ENCODE measurements at regions not wholly inside any gene's neighbourhood (a gene's known extent, or its start where the extent isn't known, plus 50 kb on each side); places are given as distances from the start of the nearest gene placed in this dataset.

DNA sequence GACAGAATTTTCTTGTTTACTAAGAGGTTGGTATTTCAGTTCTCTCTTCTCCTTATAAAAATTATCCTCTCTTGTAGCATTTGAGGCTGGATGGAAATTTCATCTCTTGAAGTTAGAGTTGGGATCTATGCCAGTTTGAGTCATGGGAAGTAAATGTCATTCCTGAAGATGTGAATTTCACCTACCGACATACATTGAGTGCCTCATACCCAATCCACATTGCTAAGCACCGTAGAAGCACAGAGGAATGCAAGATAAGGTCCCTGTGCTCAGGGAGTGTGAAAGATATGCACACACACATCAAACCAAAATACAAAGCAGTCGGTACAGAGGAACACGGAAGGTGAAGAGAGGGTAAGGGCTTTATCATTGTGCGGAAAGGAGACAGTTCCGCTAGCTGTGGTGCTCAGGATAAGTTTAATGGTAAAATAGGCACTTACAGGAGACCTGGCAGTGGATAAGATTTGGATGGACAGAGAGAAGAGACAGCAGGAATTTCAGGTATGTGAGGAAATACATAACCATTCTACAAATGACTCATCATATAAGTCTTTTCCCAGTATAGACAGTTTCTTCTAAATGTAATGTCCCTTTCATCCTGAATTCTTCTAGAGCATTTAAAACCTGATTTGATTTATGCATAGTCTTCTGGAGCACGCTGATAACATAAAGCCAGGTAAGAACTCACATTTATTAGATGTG, 205.3 kb upstream of the ST6GAL2 start:
- H3K4me1 Mint-ChIP-seq, result no peaks in the 10 kb centered on the region

DNA sequence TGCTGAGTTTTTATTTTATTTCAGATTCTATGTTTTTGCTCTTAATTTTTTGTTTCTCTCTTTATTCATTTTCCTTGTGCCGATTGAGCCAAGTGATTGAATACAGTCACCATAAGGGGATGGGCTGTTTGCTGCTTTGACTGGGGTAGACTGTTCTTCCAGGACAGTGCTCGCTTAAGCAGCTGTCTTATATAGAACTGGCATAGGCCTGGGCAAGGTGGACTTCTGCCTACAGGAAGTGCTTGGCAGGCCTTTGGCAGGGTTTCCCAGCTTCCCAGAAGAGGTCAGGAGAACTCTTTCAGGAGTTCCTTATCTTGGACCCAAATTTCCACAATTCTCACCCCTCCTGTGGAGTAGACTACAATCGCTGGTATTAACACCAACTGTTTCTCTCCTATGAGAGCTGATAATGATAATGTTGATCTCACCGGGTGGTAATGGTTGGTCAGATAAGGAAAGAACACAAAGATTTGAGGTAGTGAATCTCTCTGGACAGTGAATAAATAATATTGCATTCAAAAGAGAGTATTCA, 207.5 kb upstream of the ST6GAL2 start:
- ChIA-PET CTCF (no interaction called here), POLR2A (no interaction called here)
- Mint-ChIP-seq H3K27ac (no peak overlapping the region), H3K4me1 (no peaks in the 10 kb centered on the region), H3K36me3 (no peaks in the 10 kb centered on the region), H3K9me3 (peaks cover 5% of the 10 kb centered on the region), H3K27me3 (ENCODE audit: low read depth) (peaks cover 2% of the 10 kb centered on the region; the same call in 1 of the 2 replicates), H3K4me3 (no peak overlapping the region)
- ATAC-seq, result no peak
- no peak for TF ChIP-seq NFYB (CRISPR knock-in tag; conservative IDR thresholded peaks at IDR 0.05; ENCODE audit: low read depth)
- TF ChIP-seq, protein P1, sequence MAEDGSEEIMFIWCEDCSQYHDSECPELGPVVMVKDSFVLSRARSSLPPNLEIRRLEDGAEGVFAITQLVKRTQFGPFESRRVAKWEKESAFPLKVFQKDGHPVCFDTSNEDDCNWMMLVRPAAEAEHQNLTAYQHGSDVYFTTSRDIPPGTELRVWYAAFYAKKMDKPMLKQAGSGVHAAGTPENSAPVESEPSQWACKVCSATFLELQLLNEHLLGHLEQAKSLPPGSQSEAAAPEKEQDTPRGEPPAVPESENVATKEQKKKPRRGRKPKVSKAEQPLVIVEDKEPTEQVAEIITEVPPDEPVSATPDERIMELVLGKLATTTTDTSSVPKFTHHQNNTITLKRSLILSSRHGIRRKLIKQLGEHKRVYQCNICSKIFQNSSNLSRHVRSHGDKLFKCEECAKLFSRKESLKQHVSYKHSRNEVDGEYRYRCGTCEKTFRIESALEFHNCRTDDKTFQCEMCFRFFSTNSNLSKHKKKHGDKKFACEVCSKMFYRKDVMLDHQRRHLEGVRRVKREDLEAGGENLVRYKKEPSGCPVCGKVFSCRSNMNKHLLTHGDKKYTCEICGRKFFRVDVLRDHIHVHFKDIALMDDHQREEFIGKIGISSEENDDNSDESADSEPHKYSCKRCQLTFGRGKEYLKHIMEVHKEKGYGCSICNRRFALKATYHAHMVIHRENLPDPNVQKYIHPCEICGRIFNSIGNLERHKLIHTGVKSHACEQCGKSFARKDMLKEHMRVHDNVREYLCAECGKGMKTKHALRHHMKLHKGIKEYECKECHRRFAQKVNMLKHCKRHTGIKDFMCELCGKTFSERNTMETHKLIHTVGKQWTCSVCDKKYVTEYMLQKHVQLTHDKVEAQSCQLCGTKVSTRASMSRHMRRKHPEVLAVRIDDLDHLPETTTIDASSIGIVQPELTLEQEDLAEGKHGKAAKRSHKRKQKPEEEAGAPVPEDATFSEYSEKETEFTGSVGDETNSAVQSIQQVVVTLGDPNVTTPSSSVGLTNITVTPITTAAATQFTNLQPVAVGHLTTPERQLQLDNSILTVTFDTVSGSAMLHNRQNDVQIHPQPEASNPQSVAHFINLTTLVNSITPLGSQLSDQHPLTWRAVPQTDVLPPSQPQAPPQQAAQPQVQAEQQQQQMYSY (CRISPR knock-in tag; IDR thresholded peaks at IDR 0.05), result no peak
- no peak for TF ChIP-seq FOXP1 (CRISPR knock-in tag; IDR thresholded peaks at IDR 0.05; ENCODE audit: borderline replicate concordance)
- TF ChIP-seq ZNF121 (CRISPR knock-in tag; IDR thresholded peaks at IDR 0.05), result no peak
- TF ChIP-seq, protein P2, sequence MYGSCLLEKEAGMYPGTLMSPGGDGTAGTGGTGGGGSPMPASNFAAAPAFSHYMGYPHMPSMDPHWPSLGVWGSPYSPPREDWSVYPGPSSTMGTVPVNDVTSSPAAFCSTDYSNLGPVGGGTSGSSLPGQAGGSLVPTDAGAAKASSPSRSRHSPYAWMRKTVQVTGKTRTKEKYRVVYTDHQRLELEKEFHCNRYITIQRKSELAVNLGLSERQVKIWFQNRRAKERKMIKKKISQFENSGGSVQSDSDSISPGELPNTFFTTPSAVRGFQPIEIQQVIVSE (CRISPR knock-in tag; IDR thresholded peaks at IDR 0.05; ENCODE audit: borderline replicate concordance), result no peak
- TF ChIP-seq, protein P3, sequence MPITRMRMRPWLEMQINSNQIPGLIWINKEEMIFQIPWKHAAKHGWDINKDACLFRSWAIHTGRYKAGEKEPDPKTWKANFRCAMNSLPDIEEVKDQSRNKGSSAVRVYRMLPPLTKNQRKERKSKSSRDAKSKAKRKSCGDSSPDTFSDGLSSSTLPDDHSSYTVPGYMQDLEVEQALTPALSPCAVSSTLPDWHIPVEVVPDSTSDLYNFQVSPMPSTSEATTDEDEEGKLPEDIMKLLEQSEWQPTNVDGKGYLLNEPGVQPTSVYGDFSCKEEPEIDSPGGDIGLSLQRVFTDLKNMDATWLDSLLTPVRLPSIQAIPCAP (CRISPR knock-in tag; IDR thresholded peaks at IDR 0.05), result no peak
- TF ChIP-seq, protein P4, sequence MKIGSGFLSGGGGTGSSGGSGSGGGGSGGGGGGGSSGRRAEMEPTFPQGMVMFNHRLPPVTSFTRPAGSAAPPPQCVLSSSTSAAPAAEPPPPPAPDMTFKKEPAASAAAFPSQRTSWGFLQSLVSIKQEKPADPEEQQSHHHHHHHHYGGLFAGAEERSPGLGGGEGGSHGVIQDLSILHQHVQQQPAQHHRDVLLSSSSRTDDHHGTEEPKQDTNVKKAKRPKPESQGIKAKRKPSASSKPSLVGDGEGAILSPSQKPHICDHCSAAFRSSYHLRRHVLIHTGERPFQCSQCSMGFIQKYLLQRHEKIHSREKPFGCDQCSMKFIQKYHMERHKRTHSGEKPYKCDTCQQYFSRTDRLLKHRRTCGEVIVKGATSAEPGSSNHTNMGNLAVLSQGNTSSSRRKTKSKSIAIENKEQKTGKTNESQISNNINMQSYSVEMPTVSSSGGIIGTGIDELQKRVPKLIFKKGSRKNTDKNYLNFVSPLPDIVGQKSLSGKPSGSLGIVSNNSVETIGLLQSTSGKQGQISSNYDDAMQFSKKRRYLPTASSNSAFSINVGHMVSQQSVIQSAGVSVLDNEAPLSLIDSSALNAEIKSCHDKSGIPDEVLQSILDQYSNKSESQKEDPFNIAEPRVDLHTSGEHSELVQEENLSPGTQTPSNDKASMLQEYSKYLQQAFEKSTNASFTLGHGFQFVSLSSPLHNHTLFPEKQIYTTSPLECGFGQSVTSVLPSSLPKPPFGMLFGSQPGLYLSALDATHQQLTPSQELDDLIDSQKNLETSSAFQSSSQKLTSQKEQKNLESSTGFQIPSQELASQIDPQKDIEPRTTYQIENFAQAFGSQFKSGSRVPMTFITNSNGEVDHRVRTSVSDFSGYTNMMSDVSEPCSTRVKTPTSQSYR (CRISPR knock-in tag; IDR thresholded peaks at IDR 0.05), result no peak
- TF ChIP-seq ZNF317 (CRISPR knock-in tag; IDR thresholded peaks at IDR 0.05; ENCODE audit: borderline replicate concordance, low read depth), result no peak
- TF ChIP-seq, protein P5, sequence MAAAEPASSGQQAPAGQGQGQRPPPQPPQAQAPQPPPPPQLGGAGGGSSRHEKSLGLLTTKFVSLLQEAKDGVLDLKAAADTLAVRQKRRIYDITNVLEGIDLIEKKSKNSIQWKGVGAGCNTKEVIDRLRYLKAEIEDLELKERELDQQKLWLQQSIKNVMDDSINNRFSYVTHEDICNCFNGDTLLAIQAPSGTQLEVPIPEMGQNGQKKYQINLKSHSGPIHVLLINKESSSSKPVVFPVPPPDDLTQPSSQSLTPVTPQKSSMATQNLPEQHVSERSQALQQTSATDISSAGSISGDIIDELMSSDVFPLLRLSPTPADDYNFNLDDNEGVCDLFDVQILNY (CRISPR knock-in tag; IDR thresholded peaks at IDR 0.05), result no peak
- no peak for TF ChIP-seq FOXK1 (CRISPR knock-in tag; IDR thresholded peaks at IDR 0.05)
- TF ChIP-seq CREB1 (CRISPR knock-in tag; IDR thresholded peaks at IDR 0.05), result no peak
- TF ChIP-seq IRF2 (CRISPR knock-in tag; IDR thresholded peaks at IDR 0.05; ENCODE audit: borderline replicate concordance, low read depth), result no peak
- TF ChIP-seq, protein P6, sequence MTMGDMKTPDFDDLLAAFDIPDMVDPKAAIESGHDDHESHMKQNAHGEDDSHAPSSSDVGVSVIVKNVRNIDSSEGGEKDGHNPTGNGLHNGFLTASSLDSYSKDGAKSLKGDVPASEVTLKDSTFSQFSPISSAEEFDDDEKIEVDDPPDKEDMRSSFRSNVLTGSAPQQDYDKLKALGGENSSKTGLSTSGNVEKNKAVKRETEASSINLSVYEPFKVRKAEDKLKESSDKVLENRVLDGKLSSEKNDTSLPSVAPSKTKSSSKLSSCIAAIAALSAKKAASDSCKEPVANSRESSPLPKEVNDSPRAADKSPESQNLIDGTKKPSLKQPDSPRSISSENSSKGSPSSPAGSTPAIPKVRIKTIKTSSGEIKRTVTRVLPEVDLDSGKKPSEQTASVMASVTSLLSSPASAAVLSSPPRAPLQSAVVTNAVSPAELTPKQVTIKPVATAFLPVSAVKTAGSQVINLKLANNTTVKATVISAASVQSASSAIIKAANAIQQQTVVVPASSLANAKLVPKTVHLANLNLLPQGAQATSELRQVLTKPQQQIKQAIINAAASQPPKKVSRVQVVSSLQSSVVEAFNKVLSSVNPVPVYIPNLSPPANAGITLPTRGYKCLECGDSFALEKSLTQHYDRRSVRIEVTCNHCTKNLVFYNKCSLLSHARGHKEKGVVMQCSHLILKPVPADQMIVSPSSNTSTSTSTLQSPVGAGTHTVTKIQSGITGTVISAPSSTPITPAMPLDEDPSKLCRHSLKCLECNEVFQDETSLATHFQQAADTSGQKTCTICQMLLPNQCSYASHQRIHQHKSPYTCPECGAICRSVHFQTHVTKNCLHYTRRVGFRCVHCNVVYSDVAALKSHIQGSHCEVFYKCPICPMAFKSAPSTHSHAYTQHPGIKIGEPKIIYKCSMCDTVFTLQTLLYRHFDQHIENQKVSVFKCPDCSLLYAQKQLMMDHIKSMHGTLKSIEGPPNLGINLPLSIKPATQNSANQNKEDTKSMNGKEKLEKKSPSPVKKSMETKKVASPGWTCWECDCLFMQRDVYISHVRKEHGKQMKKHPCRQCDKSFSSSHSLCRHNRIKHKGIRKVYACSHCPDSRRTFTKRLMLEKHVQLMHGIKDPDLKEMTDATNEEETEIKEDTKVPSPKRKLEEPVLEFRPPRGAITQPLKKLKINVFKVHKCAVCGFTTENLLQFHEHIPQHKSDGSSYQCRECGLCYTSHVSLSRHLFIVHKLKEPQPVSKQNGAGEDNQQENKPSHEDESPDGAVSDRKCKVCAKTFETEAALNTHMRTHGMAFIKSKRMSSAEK (CRISPR knock-in tag; IDR thresholded peaks at IDR 0.05; ENCODE audit: borderline replicate concordance), result no peak
- DNase-seq (ENCODE audit: low spot score), result no peak

More for the DNA sequence above, 205.3 kb upstream of the ST6GAL2 start:
- DNase-seq (ENCODE audit: low spot score) (no peak), ATAC-seq (no peak)
- no peaks in the 10 kb centered on the region; the same call in 1 of the 2 replicates for H3K27me3 Mint-ChIP-seq (ENCODE audit: low read depth)
- ChIA-PET CTCF (no interaction called here), POLR2A (no interaction called here)
- H3K36me3 Mint-ChIP-seq, result no peaks in the 10 kb centered on the region
- no peak for TF ChIP-seq TP53 (CRISPR knock-in tag; IDR thresholded peaks at IDR 0.05)
- TF ChIP-seq GABPB1 (CRISPR knock-in tag; IDR thresholded peaks at IDR 0.05), result no peak
- TF ChIP-seq, protein P7, sequence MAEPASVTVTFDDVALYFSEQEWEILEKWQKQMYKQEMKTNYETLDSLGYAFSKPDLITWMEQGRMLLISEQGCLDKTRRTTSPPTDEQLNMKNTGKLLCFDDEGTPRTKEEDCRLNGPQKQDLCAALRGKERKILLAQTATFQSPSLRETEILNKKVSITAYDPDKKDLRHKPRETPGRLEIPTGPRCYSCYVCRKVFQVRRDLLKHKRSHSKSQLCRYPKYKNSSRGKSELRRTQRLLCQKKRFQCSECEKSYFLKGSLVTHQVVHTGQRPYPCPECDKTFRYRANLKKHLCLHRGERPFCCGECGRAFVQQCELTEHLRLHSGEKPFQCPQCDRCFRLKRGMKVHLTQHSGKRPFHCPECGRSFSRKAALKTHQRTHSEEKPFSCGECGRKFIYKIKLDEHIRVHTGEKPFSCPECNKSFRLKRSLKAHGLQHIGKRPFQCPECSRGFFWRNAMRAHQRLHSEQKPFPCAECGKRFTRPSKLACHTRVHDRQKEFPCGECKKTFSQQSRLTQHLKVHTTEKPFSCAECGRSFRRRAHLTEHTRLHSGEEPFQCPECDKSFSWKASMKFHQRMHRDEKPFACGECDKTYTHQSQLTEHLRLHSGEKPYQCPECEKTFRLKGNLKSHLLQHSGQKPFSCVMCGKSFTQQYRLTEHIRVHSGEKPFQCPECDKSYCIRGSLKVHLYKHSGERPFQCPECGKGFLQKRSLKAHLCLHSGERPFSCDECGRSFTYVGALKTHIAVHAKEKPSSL (CRISPR knock-in tag; conservative IDR thresholded peaks at IDR 0.05), result no peak
- no peak overlapping the region for H3K4me3 Mint-ChIP-seq
- no peaks in the 10 kb centered on the region for H3K9me3 Mint-ChIP-seq
- no peak overlapping the region for H3K27ac Mint-ChIP-seq
